ENCODE measurements at regions not wholly inside any gene's neighbourhood (a gene's known extent, or its start where the extent isn't known, plus 50 kb on each side); places are given as distances from the start of the nearest gene placed in this dataset.

GRCh38 chr6:14721103-14721758 is 524.6 kb upstream of the JARID2 start:
- Mint-ChIP-seq H3K27me3 (no peaks in the 10 kb centered on the region), H3K36me3 (ENCODE audit: low read depth) (peaks cover 3% of the 10 kb centered on the region), H3K9me3 (peaks cover 3% of the 10 kb centered on the region), H3K27ac (no peak overlapping the region), H3K4me1 (peaks cover 49% of the 10 kb centered on the region), H3K4me3 (no peak overlapping the region)
- ChIA-PET CTCF (interaction anchor here (0.9 kb wide), 1 partner anchor 10 kb away, joined by 3 read pairs; no protein-coding TSS in a partner anchor), POLR2A (no interaction called here)
- DNase-seq, result no peak

GRCh38 chr6:14722001-14722562 is 523.8 kb upstream of the JARID2 start:
- no peak overlapping the region for H3K4me3 Mint-ChIP-seq
- peaks cover 7% of the 10 kb centered on the region for H3K9me3 Mint-ChIP-seq
- H3K27ac Mint-ChIP-seq, result no peak overlapping the region
- CTCF ChIA-PET, result interaction anchor here (1.3 kb wide), 1 partner anchor 11 kb away, joined by 4 read pairs; no protein-coding TSS in a partner anchor
- peaks cover 6% of the 10 kb centered on the region for H3K36me3 Mint-ChIP-seq (ENCODE audit: low read depth)
- H3K4me1 Mint-ChIP-seq, result peaks cover 50% of the 10 kb centered on the region
- no peak for DNase-seq
- no peaks in the 10 kb centered on the region for H3K27me3 Mint-ChIP-seq
- POLR2A ChIA-PET, result no interaction called here

GRCh38 chr6:14722704-14723103 is 523.2 kb upstream of the JARID2 start:
- POLR2A ChIA-PET, result no interaction called here
- Mint-ChIP-seq H3K36me3 (ENCODE audit: low read depth) (peaks cover 3% of the 10 kb centered on the region), H3K27ac (peak overlapping the region; percentile 47), H3K27me3 (no peaks in the 10 kb centered on the region), H3K4me1 (peaks cover 50% of the 10 kb centered on the region), H3K4me3 (no peak overlapping the region), H3K9me3 (peaks cover 8% of the 10 kb centered on the region)
- CTCF ChIA-PET, result interaction anchor here (1.3 kb wide), 1 partner anchor 11 kb away, joined by 4 read pairs; no protein-coding TSS in a partner anchor
- DNase-seq, result no peak

GRCh38 chr6:14723535-14724086 is 522.3 kb upstream of the JARID2 start:
- peaks cover 54% of the 10 kb centered on the region for H3K4me1 Mint-ChIP-seq
- H3K27me3 Mint-ChIP-seq, result no peaks in the 10 kb centered on the region
- CTCF ChIA-PET, result no interaction called here
- DNase-seq, result no peak
- H3K4me3 Mint-ChIP-seq, result no peak overlapping the region
- POLR2A ChIA-PET, result no interaction called here
- H3K9me3 Mint-ChIP-seq, result peaks cover 12% of the 10 kb centered on the region
- H3K36me3 Mint-ChIP-seq (ENCODE audit: low read depth), result peaks cover 7% of the 10 kb centered on the region
- H3K27ac Mint-ChIP-seq, result no peak overlapping the region

GRCh38 chr6:14724549-14724948 is 521.3 kb upstream of the JARID2 start:
- no peak for DNase-seq
- H3K4me1 Mint-ChIP-seq, result peaks cover 59% of the 10 kb centered on the region
- peaks cover 12% of the 10 kb centered on the region for H3K9me3 Mint-ChIP-seq
- no peak overlapping the region for H3K4me3 Mint-ChIP-seq
- H3K27ac Mint-ChIP-seq, result no peak overlapping the region
- H3K27me3 Mint-ChIP-seq, result no peaks in the 10 kb centered on the region
- CTCF ChIA-PET, result no interaction called here
- peaks cover 7% of the 10 kb centered on the region for H3K36me3 Mint-ChIP-seq (ENCODE audit: low read depth)
- POLR2A ChIA-PET, result interaction anchor here (1.0 kb wide), 1 partner anchor 23 kb away, joined by 3 read pairs; no protein-coding TSS in a partner anchor

- no peaks in the 10 kb centered on the region for H3K27me3 Mint-ChIP-seq
- POLR2A ChIA-PET, result interaction anchor here (0.8 to 1.5 kb wide), 2 partner anchors 9 to 17 kb away, joined by 3 read pairs; no protein-coding TSS in a partner anchor
- H3K4me3 Mint-ChIP-seq, result no peak overlapping the region
- peaks cover 7% of the 10 kb centered on the region for H3K36me3 Mint-ChIP-seq (ENCODE audit: low read depth)
- H3K27ac Mint-ChIP-seq, result peak overlapping the region; percentile 3
- peaks cover 68% of the 10 kb centered on the region for H3K4me1 Mint-ChIP-seq
- CTCF ChIA-PET, result no interaction called here
- H3K9me3 Mint-ChIP-seq, result peaks cover 12% of the 10 kb centered on the region
- DNase-seq, result no peak
These were observed 518.9 kb upstream of the JARID2 start for GRCh38 chr6:14726816-14727493.

- no peak for DNase-seq
- POLR2A ChIA-PET, result interaction anchor here (0.8 to 1.5 kb wide), 2 partner anchors 8 to 16 kb away, joined by 3 read pairs; no protein-coding TSS in a partner anchor
- Mint-ChIP-seq H3K4me3 (no peak overlapping the region), H3K36me3 (ENCODE audit: low read depth) (peaks cover 7% of the 10 kb centered on the region), H3K9me3 (peaks cover 12% of the 10 kb centered on the region), H3K27ac (no peak overlapping the region), H3K27me3 (no peaks in the 10 kb centered on the region), H3K4me1 (peaks cover 70% of the 10 kb centered on the region)
- CTCF ChIA-PET, result interaction anchor here (2.2 kb wide), 1 partner anchor 10 kb away, joined by 6 read pairs; no protein-coding TSS in a partner anchor
These were observed 518.1 kb upstream of the JARID2 start for GRCh38 chr6:14727494-14728395.

GRCh38 chr6:14728396-14729024 is 517.4 kb upstream of the JARID2 start:
- Mint-ChIP-seq H3K9me3 (peaks cover 10% of the 10 kb centered on the region), H3K27me3 (no peaks in the 10 kb centered on the region), H3K27ac (no peak overlapping the region), H3K36me3 (ENCODE audit: low read depth) (peaks cover 7% of the 10 kb centered on the region), H3K4me3 (no peak overlapping the region), H3K4me1 (peaks cover 71% of the 10 kb centered on the region)
- CTCF ChIA-PET, result interaction anchor here (2.2 kb wide), 1 partner anchor 11 kb away, joined by 6 read pairs; no protein-coding TSS in a partner anchor
- POLR2A ChIA-PET, result interaction anchor here (0.8 to 2.5 kb wide), 3 partner anchors 11 to 15 kb away, joined by 3 to 10 read pairs (median 3); no protein-coding TSS in a partner anchor
- DNase-seq, result no peak

GRCh38 chr6:14729129-14729871 is 516.6 kb upstream of the JARID2 start:
- H3K4me1 Mint-ChIP-seq, result peaks cover 75% of the 10 kb centered on the region
- ChIA-PET CTCF (interaction anchor here (2.2 kb wide), 1 partner anchor 12 kb away, joined by 6 read pairs; no protein-coding TSS in a partner anchor), POLR2A (interaction anchor here (0.8 to 2.5 kb wide), 2 partner anchors 11 to 15 kb away, joined by 3 to 10 read pairs; no protein-coding TSS in a partner anchor)
- no peaks in the 10 kb centered on the region for H3K27me3 Mint-ChIP-seq
- H3K4me3 Mint-ChIP-seq, result no peak overlapping the region
- no peak for DNase-seq
- H3K36me3 Mint-ChIP-seq (ENCODE audit: low read depth), result peaks cover 14% of the 10 kb centered on the region
- H3K27ac Mint-ChIP-seq, result peak overlapping the region; percentile 59
- peaks cover 16% of the 10 kb centered on the region for H3K9me3 Mint-ChIP-seq

GRCh38 chr6:14730654-14731053 is 515.2 kb upstream of the JARID2 start:
- POLR2A ChIA-PET, result interaction anchor here (1.4 to 2.5 kb wide), 2 partner anchors 13 to 24 kb away, joined by 3 to 10 read pairs; no protein-coding TSS in a partner anchor
- H3K4me1 Mint-ChIP-seq, result peaks cover 89% of the 10 kb centered on the region
- no peak overlapping the region for H3K27ac Mint-ChIP-seq
- H3K36me3 Mint-ChIP-seq (ENCODE audit: low read depth), result peaks cover 18% of the 10 kb centered on the region
- no peaks in the 10 kb centered on the region for H3K27me3 Mint-ChIP-seq
- DNase-seq, result no peak
- CTCF ChIA-PET, result no interaction called here
- no peak overlapping the region for H3K4me3 Mint-ChIP-seq
- H3K9me3 Mint-ChIP-seq, result peaks cover 19% of the 10 kb centered on the region

- DNase-seq, result no peak
- Mint-ChIP-seq H3K4me3 (no peak overlapping the region), H3K36me3 (ENCODE audit: low read depth) (peaks cover 15% of the 10 kb centered on the region), H3K27me3 (no peaks in the 10 kb centered on the region), H3K4me1 (peaks cover 96% of the 10 kb centered on the region), H3K27ac (peak overlapping the region; percentile 49), H3K9me3 (peaks cover 17% of the 10 kb centered on the region)
- ChIA-PET POLR2A (interaction anchor here (0.7 to 2.0 kb wide), 5 partner anchors 14 to 521 kb away, joined by 3 to 8 read pairs (median 3); no protein-coding TSS in a partner anchor), CTCF (no interaction called here)
These were observed 514.3 kb upstream of the JARID2 start for GRCh38 chr6:14731611-14732010.

All from activated CD4-positive, alpha-beta memory T cell treated with anti-CD3 and anti-CD28 coated beads, Interleukin-2, amount 10 ng/mL, durations not matched to agents 7 days and 5 days (primary cell).